B cell (primary cell): ENCODE measurements at regions not wholly inside any gene's neighbourhood (a gene's known extent, or its start where the extent isn't known, plus 50 kb on each side); places are given as distances from the start of the nearest gene placed in this dataset.

ENCODE experiments used
- ATAC-seq: fragments of 200-7000 bp; cut with Tn5 transposase; one replicate; pipeline ENCODE4 v1.10.0; 2021; ENCODE audit warnings: low read depth, mild to moderate bottlenecking, moderate number of reproducible peaks, moderate library complexity
- CTCF ChIA-PET: fragments of 350-600 bp; sonication (Branson Sonifier 250); formaldehyde crosslinking; loops from one replicate; lab custom pipeline; 2021; ENCODE audit warnings: antibody characterized with exemption, inconsistent platforms; lab: Charles Lee
- POLR2A ChIA-PET: fragments of 350-600 bp; sonication (Branson Sonifier 250); formaldehyde crosslinking; loops from one replicate; lab custom pipeline; 2021; ENCODE audit warnings: antibody characterized with exemption; lab: Charles Lee
- DNase-seq: peaks from one replicate; pipeline ENCODE4 v3.0.0; 2013
- H2AFZ ChIP-seq: 2 replicates; pipeline ENCODE4 v1.6.1; 2012; ENCODE audit warnings: mild to moderate bottlenecking, low read depth, low read length; ENCODE audit not compliant: insufficient read depth, poor library complexity, severe bottlenecking
- H3K27ac ChIP-seq, 2 donors: 1 replicate in 1 of 2; 2 replicates in 1 of 2; pipeline ENCODE4 v1.5.1; 2012 to 2013; ENCODE audit warnings: low read length in 2 of 2, mild to moderate bottlenecking in 2 of 2, moderate library complexity in 1 of 2
- H3K27me3 ChIP-seq, 4 experiments: fragments of 200-600 bp in 1 of 4; sonication (generic) in 1 of 4; replicated peaks in 1 of 4; 1 replicate in 2 of 4; 2 replicates in 2 of 4; pipeline versions ENCODE4 v1.6.1 to v1.7.0; 2013 to 2016; ENCODE audit warnings: low read length in 3 of 4, mild to moderate bottlenecking in 2 of 4, mixed read lengths in 1 of 4, moderate library complexity in 1 of 4; ENCODE audit not compliant: insufficient read depth in 4 of 4, control insufficient read depth in 3 of 4; ENCODE audit errors: control extremely low read depth in 1 of 4
- H3K36me3 ChIP-seq, 2 experiments: replicated peaks in 1 of 2; 1 replicate in 1 of 2; 2 replicates in 1 of 2; pipeline versions ENCODE4 v1.6.1 to v1.7.1; 2013; ENCODE audit warnings: low read length in 1 of 2; ENCODE audit not compliant: insufficient read depth in 2 of 2, control insufficient read depth in 1 of 2; ENCODE audit errors: control extremely low read depth in 1 of 2, extremely low read depth in 1 of 2
- H3K4me1 ChIP-seq, 2 donors: fragments of 200-600 bp in 1 of 2; sonication (generic) in 1 of 2; 1 replicate in 1 of 2; 2 replicates in 1 of 2; pipeline versions ENCODE4 v1.5.1 to v1.6.1; 2013 to 2017; ENCODE audit warnings: low read length in 2 of 2; ENCODE audit not compliant: control insufficient read depth in 2 of 2, insufficient read depth in 2 of 2
- H3K4me2 ChIP-seq: replicated peaks from 2 replicates; pipeline ENCODE3; 2012; ENCODE audit warnings: mild to moderate bottlenecking, low read depth, low read length; ENCODE audit not compliant: poor library complexity, severe bottlenecking
- H3K4me3 ChIP-seq, 5 experiments: fragments of 200-600 bp in 1 of 5; sonication (generic) in 1 of 5; 1 replicate in 3 of 5; 2 replicates in 2 of 5; pipeline versions ENCODE4 v1.5.1 to v1.7.0; 2011 to 2016; ENCODE audit warnings: low read length in 4 of 5, mild to moderate bottlenecking in 4 of 5, low read depth in 2 of 5, control low read depth in 1 of 5, moderate library complexity in 1 of 5; ENCODE audit not compliant: insufficient read depth in 1 of 5; ENCODE audit errors: control extremely low read depth in 1 of 5, extremely low read depth in 1 of 5
- H3K79me2 ChIP-seq: fragments of 200-600 bp; sonication (generic); one replicate; pipeline ENCODE4 v1.6.0; 2016; ENCODE audit warnings: low read length; ENCODE audit not compliant: control insufficient read depth, insufficient read depth
- H3K9ac ChIP-seq: fragments of 200-600 bp; sonication (generic); 2 replicates; pipeline ENCODE4 v1.6.1; 2017; ENCODE audit warnings: mild to moderate bottlenecking, low read length, moderate library complexity
- H3K9me3 ChIP-seq, 3 donors: one replicate each; pipeline versions ENCODE4 v1.6.1 to v1.7.1; 2013; ENCODE audit warnings: low read length in 2 of 3; ENCODE audit not compliant: control insufficient read depth in 2 of 3, insufficient read depth in 1 of 3; ENCODE audit errors: control extremely low read depth in 1 of 3
- H4K20me1 ChIP-seq: 2 replicates; pipeline ENCODE4 v1.6.0; 2012; ENCODE audit warnings: mild to moderate bottlenecking, low read length; ENCODE audit not compliant: insufficient read depth, control insufficient read depth, poor library complexity, severe bottlenecking
- H3K27ac Mint-ChIP-seq: one replicate; pipeline ENCODE4 v1.8.0; 2021; ENCODE audit warnings: mixed read lengths
- H3K27me3 Mint-ChIP-seq: one replicate; pipeline ENCODE4 v1.8.0; 2021; ENCODE audit warnings: mixed read lengths
- H3K4me1 Mint-ChIP-seq: one replicate; pipeline ENCODE4 v1.8.0; 2021; ENCODE audit warnings: mixed read lengths
- H3K4me3 Mint-ChIP-seq: one replicate; pipeline ENCODE4 v1.8.0; 2021; ENCODE audit warnings: mixed read lengths
- H3K9me3 Mint-ChIP-seq: one replicate; pipeline ENCODE4 v1.8.0; 2022; ENCODE audit warnings: mixed read lengths; ENCODE audit not compliant: insufficient read depth
- CTCF ChIP-seq: fragments of 200-600 bp; IDR thresholded peaks from one replicate; pipeline ENCODE4 v1.8.0; 2022; ENCODE audit warnings: antibody characterized with exemption, mild to moderate bottlenecking
- EZH2 ChIP-seq: IDR thresholded peaks from 2 replicates; pipeline ENCODE4 v1.6.1; 2012; ENCODE audit warnings: borderline replicate concordance, low read depth, mild to moderate bottlenecking, moderate library complexity, low read length; ENCODE audit not compliant: insufficient read depth, poor library complexity, severe bottlenecking
- WGBS: methylation state at CpG from one replicate; pipeline ENCODE4 v1.1.5; 2013; ENCODE audit warnings: missing lambda C conversion rate; ENCODE audit not compliant: insufficient coverage; 5-methylcytosine and 5-hydroxymethylcytosine counted together
- intact Hi-C: fragments of 100-400 bp; cut with micrococcal nuclease; formaldehyde crosslinking; loops from one replicate; pipeline ENCODE4 v1.10.0; 2022

DNA sequence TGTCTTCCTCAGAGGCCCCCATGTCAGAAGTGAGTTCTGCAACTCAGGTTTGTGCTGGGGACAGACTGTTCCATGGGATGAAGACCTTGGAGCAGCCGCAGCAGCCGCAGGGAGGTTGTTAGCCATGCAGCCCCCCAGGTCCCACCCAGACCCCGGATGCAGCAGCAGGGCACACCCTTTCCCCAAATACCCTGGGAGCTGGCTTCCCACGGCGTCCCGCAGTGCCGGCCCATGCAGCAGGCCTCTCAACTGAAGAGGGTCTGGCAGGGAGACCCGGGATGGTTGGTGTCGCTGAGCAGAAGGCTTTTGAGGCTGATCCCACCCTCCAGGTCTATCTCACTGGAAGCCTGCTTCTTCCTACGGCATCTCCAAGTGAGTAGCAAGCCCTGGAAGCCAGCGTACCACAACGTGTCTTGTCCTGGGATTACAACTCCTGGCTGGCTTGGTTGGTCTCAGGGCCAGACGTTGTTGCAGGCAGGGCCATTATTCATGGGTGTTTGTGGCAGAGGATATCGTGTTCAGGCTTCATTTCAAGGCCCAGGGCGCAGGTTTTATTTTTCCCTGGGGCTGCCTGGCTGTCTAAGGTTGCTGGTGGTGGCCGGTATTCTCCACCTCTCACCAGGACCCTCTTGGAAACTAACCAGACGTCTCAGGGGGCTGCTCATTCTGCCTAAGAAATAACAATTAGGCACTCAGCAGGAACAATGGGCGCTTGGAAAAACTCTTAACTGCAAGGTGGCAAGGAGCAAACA lies 223.2 kb downstream of the C16orf95 start:
- Histone ChIP-seq H3K79me2 (no peaks in the 10 kb centered on the region), H3K27ac (no peak overlapping the region), H3K9me3 (peaks cover 0 to 6% (median 0%) of the 10 kb centered on the region in 3 donors), H3K27me3 (peaks cover 0 to 12% (median 0%) of the 10 kb centered on the region in 4 experiments), H3K36me3 (no peaks in the 10 kb centered on the region), H3K9ac (no peak overlapping the region), H3K4me2 (no peak overlapping the region), H3K4me1 (no peaks in the 10 kb centered on the region), H4K20me1 (no peaks in the 10 kb centered on the region), H3K4me3 (no peak overlapping the region), H2AFZ (no peak overlapping the region)
- no peak overlapping the region for H3K27ac Mint-ChIP-seq
- no peak for DNase-seq
- ChIA-PET POLR2A (no interaction called here), CTCF (no interaction called here)
- no peak overlapping the region for H3K4me3 Mint-ChIP-seq
- H3K27me3 Mint-ChIP-seq, result peaks cover 16% of the 10 kb centered on the region
- H3K9me3 Mint-ChIP-seq, result no peaks in the 10 kb centered on the region
- no peaks in the 10 kb centered on the region for H3K4me1 Mint-ChIP-seq
- TF ChIP-seq EZH2, result no peak
- no peak for TF ChIP-seq CTCF
- WGBS, result 88% methylated on average over 18 of the region's 18 CpGs
- intact Hi-C loops, result no loop called here
- no peak for ATAC-seq

- peaks cover 0 to 6% (median 0%) of the 10 kb centered on the region in 3 donors for H3K9me3 ChIP-seq
- no peaks in the 10 kb centered on the region for H3K79me2 ChIP-seq
- no peaks in the 10 kb centered on the region for H4K20me1 ChIP-seq
- Mint-ChIP-seq H3K27ac (peak overlapping the region; percentile 24), H3K4me1 (no peaks in the 10 kb centered on the region), H3K9me3 (no peaks in the 10 kb centered on the region), H3K27me3 (peaks cover 16% of the 10 kb centered on the region), H3K4me3 (no peak overlapping the region)
- no peak overlapping the region for H3K4me3 ChIP-seq
- H2AFZ ChIP-seq, result no peak overlapping the region
- no peak overlapping the region for H3K9ac ChIP-seq
- no peaks in the 10 kb centered on the region for H3K36me3 ChIP-seq
- peaks cover 0 to 12% (median 0%) of the 10 kb centered on the region in 4 experiments for H3K27me3 ChIP-seq
- no peak overlapping the region for H3K27ac ChIP-seq
- no CpG with 5 or more reads among the region's 5 CpGs for WGBS
- no peaks in the 10 kb centered on the region for H3K4me1 ChIP-seq
- DNase-seq (no peak), ATAC-seq (no peak)
- no peak for TF ChIP-seq CTCF
- TF ChIP-seq EZH2, result no peak
- H3K4me2 ChIP-seq, result no peak overlapping the region
- POLR2A ChIA-PET, result no interaction called here
- CTCF ChIA-PET, result no interaction called here
- intact Hi-C loops, result no loop called here
Observed at GRCh38 chr16:87094556-87094865, 222.7 kb downstream of the C16orf95 start.
